Omental fat pad (tissue), 3 donors: ENCODE measurements at regions not wholly inside any gene's neighbourhood (a gene's known extent, or its start where the extent isn't known, plus 50 kb on each side); places are given as distances from the start of the nearest gene placed in this dataset.
A peak's percentile ranks its signal among the peaks of the same experiment; 100 is the strongest.

Source experiments
- ATAC-seq: fragments of 150-250 bp; one replicate; pipeline ENCODE4 v1.9.1; 2016; ENCODE audit warnings: mild to moderate bottlenecking, moderate library complexity; ENCODE audit not compliant: low FRiP score
- DNase-seq: peaks from one replicate; pipeline ENCODE4 v3.0.0-alpha.2; 2019; ENCODE audit warnings: low spot score
- CTCF ChIP-seq, 3 donors: fragments of 450-650 bp; IDR thresholded peaks; one replicate each; pipeline ENCODE4 v1.5.1; 2016 to 2017; ENCODE audit warnings: antibody characterized with exemption in 3 of 3, mild to moderate bottlenecking in 3 of 3, moderate library complexity in 2 of 3

- no peak for ATAC-seq
- DNase-seq, result no peak
- TF ChIP-seq CTCF (IDR thresholded peaks at IDR 0.05), result no peak
Measured at GRCh38 chr5:72654231-72654630, 147.0 kb upstream of the ZNF366 start.

- DNase-seq (no peak), ATAC-seq (no peak)
- TF ChIP-seq CTCF (IDR thresholded peaks at IDR 0.05), result no peak
Measured at GRCh38 chr5:72653586-72653985, 146.4 kb upstream of the ZNF366 start.

GRCh38 chr5:72651779-72652178 lies 144.6 kb upstream of the ZNF366 start:
- DNase-seq, result no peak
- TF ChIP-seq CTCF (IDR thresholded peaks at IDR 0.05), result no peak

GRCh38 chr5:72651109-72651508 lies 143.9 kb upstream of the ZNF366 start:
- ATAC-seq, result no peak
- no peak for DNase-seq
- no peak for TF ChIP-seq CTCF (IDR thresholded peaks at IDR 0.05)

More at GRCh38 chr5:72651779-72652178, 144.6 kb upstream of the ZNF366 start:
- ATAC-seq, result no peak

DNA sequence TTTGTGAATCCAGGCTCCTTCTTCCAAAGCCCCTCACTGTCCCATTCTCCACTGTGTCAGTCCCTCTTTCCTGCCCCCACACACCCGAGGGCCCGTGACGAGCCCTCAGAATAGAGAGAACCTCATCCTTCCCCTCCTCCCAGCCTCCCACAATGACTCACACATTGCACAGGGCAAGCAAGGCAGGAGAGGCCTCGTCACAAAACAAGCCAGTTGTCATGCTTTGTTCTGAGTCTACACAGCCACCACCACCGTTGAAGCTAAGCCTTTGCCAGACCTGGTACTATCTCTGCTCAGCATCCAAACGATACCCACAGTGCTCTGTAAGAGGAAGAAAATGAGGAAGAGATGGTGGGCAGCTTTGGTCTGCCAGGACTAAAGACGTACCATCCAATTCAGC lies 142.2 kb upstream of the ZNF366 start:
- no peak for TF ChIP-seq CTCF (IDR thresholded peaks at IDR 0.05)
- no peak for DNase-seq
- no peak for ATAC-seq

DNA sequence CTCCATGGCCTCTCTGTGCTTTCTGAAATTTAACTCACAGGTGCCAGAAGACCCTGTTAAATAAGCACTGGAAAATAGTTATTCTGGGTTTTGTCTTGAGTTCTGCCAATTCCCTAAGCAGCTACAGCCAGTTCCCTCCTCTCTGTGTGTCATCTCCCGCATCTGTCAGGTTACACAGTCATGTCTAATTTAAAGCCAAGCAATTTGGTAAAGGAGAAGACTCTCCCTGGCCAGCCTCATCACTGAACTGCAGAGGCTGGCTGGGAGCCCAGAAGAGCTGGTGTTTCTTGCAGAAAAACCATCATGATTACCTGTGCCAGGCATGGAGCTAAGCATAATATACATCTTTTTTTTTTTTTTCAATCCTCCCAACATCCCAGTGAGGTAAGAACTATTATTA lies 141.3 kb upstream of the ZNF366 start:
- ATAC-seq (peak; percentile 67), DNase-seq (no peak)
- no peak for TF ChIP-seq CTCF (IDR thresholded peaks at IDR 0.05)

DNA sequence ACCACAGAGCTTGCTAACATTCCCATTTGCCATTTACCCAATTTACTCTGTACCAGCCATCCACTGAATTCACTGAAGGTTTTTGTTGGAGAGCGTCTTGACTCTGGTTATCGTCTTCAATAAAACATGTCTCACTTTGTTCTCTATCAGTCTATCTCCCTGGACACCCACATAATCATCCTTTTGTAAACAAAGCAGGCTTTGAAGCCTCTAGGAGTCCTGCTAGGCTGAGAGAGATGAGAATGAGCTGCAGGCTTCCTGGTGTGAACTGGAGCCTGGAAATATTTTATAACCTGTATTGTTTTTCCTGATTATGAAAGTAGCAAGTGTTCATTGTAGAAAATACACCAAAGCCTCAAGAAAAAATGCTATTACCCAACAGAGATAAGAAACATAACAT lies 140.6 kb upstream of the ZNF366 start:
- DNase-seq, result no peak
- no peak for ATAC-seq
- TF ChIP-seq CTCF (IDR thresholded peaks at IDR 0.05), result no peak
